NCI-H460 (cell line): ENCODE measurements at regions not wholly inside any gene's neighbourhood (a gene's known extent, or its start where the extent isn't known, plus 50 kb on each side); places are given as distances from the start of the nearest gene placed in this dataset.

Experiments
- DNase-seq: peaks from one replicate; pipeline ENCODE4 v3.0.0-alpha.2; 2016; ENCODE audit warnings: low read depth; ENCODE audit errors: extremely low read depth

- DNase-seq = no peak
Measured at GRCh38 chr14:29444805-29445204, 482.8 kb downstream of the PRKD1 start.

GRCh38 chr14:29446971-29447370 lies 480.7 kb downstream of the PRKD1 start:
- DNase-seq = no peak

GRCh38 chr14:29451941-29452340 lies 475.7 kb downstream of the PRKD1 start:
- no peak for DNase-seq

GRCh38 chr14:29453045-29453444 lies 474.6 kb downstream of the PRKD1 start:
- no peak for DNase-seq

- no peak for DNase-seq
Measured at GRCh38 chr14:29454026-29454693, 473.5 kb downstream of the PRKD1 start.

- no peak for DNase-seq
Measured at GRCh38 chr14:29458547-29458946, 469.1 kb downstream of the PRKD1 start.

- DNase-seq = no peak
Measured at GRCh38 chr14:29459531-29459930, 468.1 kb downstream of the PRKD1 start.

- DNase-seq = no peak
Measured at GRCh38 chr14:29459969-29460560, 467.6 kb downstream of the PRKD1 start.

GRCh38 chr14:29461101-29461500 lies 466.5 kb downstream of the PRKD1 start:
- no peak for DNase-seq

GRCh38 chr14:29461506-29461905 lies 466.1 kb downstream of the PRKD1 start:
- DNase-seq = no peak

GRCh38 chr14:29462321-29462720 lies 465.3 kb downstream of the PRKD1 start:
- no peak for DNase-seq

GRCh38 chr14:29462772-29463171 lies 464.9 kb downstream of the PRKD1 start:
- no peak for DNase-seq

GRCh38 chr14:29463727-29464395 lies 463.8 kb downstream of the PRKD1 start:
- no peak for DNase-seq

GRCh38 chr14:29465095-29465494 lies 462.6 kb downstream of the PRKD1 start:
- DNase-seq = no peak

GRCh38 chr14:29475641-29476040 lies 452.0 kb downstream of the PRKD1 start:
- no peak for DNase-seq

- DNase-seq = no peak
Measured at GRCh38 chr14:29486132-29486531, 441.5 kb downstream of the PRKD1 start.

GRCh38 chr14:29489911-29490425 lies 437.7 kb downstream of the PRKD1 start:
- DNase-seq = no peak

GRCh38 chr14:29493849-29494248 lies 433.8 kb downstream of the PRKD1 start:
- DNase-seq = no peak

- no peak for DNase-seq
Measured at GRCh38 chr14:29494312-29494711, 433.3 kb downstream of the PRKD1 start.

- no peak for DNase-seq
Measured at GRCh38 chr14:29503903-29504302, 423.7 kb downstream of the PRKD1 start.

GRCh38 chr14:29518335-29518734 lies 409.3 kb downstream of the PRKD1 start:
- no peak for DNase-seq
